AG10803 (cell line): ENCODE measurements at regions not wholly inside any gene's neighbourhood (a gene's known extent, or its start where the extent isn't known, plus 50 kb on each side); places are given as distances from the start of the nearest gene placed in this dataset.

Experiments
- DNase-seq: peaks from one replicate; pipeline ENCODE4 v3.0.0; 2010; ENCODE audit warnings: low read depth
- H3K4me3 ChIP-seq: 2 replicates; pipeline ENCODE4 v1.5.1; 2011; ENCODE audit warnings: mild to moderate bottlenecking, low read length, control low read depth
- TF ChIP-seq, protein P1 (sequence below): conservative IDR thresholded peaks from 2 replicates; pipeline ENCODE4 v1.5.1; 2011; ENCODE audit warnings: mild to moderate bottlenecking, low read length, control low read depth, inconsistent platforms

DNA sequence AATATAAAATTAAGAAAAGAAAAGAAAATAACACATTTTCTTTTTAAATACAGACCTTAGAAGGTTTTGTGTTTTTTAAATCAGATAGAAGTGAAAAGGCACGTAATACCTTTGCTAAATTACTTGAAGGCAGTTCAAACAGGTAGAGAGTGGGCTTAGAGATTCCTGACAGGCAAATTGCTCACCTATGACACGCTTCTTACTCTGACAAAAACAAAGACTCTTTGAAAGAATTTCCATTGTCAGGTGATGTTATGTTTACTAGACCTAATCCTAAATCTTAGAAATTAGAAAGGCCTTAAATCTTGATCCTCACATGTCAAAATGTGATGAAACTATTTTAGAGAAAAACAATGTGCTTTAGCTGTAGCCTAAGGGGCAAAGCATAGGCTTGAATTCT, 522.9 kb downstream of the SOX11 start:
- DNase-seq, result no peak
- TF ChIP-seq, protein P1, sequence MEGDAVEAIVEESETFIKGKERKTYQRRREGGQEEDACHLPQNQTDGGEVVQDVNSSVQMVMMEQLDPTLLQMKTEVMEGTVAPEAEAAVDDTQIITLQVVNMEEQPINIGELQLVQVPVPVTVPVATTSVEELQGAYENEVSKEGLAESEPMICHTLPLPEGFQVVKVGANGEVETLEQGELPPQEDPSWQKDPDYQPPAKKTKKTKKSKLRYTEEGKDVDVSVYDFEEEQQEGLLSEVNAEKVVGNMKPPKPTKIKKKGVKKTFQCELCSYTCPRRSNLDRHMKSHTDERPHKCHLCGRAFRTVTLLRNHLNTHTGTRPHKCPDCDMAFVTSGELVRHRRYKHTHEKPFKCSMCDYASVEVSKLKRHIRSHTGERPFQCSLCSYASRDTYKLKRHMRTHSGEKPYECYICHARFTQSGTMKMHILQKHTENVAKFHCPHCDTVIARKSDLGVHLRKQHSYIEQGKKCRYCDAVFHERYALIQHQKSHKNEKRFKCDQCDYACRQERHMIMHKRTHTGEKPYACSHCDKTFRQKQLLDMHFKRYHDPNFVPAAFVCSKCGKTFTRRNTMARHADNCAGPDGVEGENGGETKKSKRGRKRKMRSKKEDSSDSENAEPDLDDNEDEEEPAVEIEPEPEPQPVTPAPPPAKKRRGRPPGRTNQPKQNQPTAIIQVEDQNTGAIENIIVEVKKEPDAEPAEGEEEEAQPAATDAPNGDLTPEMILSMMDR, result no peak
- H3K4me3 ChIP-seq, result no peak overlapping the region

DNA sequence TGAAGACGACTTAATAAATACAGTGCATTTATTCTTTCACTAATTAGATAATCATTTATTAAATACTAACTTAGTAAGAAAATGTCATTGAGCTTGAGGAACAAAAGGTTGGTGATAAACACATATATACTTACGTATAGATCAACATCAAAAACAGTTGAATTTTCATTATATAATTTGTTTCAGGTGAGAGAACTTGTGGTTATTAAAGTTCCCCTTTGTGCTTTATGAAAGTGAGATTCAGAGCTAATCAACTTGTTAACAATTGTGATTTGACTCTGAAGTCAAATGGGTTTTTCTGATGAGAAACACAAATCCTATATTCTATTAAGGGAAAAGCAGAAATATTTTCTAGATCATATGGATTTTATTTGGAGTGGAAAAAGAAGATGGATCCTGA, 524.0 kb downstream of the SOX11 start:
- H3K4me3 ChIP-seq, result no peak overlapping the region
- TF ChIP-seq, protein P1, result no peak
- DNase-seq, result no peak

DNA sequence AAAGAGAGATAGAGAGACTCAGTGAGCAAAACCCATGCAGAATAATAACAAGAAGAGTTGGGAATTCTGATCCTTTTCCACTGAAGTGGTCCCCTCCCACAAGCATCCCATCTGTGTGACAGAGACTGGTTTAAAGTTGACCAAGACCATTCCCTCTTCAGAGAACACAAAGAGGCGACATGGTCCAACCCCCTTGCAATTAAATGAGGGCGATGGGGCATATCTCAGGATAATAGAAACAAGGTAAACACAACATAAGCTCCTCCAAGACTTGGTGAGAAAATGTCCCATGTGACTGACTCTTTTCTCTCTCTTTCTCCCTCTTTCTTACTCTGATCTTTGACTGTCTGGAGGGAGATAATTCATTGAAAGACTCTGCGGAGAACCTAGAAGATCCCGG, 526.7 kb downstream of the SOX11 start:
- TF ChIP-seq, protein P1, result no peak

DNA sequence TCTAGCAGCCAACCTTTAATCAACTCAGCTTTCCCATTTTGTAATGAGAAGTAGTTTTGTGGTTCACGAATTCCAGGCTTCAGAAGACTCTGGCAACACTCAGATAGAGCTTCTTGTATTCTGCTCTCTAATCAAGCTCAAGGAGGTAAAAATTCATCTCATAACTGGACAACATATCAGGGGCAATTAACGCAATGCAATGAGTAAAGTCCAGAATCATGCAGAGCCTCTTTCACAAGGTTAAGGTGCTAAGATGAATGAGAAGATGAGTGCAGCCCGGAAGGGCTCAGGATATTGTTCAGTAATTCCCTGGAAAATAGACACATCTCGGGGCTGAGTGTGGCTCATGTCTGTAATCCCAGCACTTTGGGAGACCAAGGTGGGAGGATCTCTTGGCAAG, 527.7 kb downstream of the SOX11 start:
- TF ChIP-seq, protein P1, result no peak
- H3K4me3 ChIP-seq, result no peak overlapping the region
- DNase-seq, result no peak

More for the DNA sequence above, 526.7 kb downstream of the SOX11 start:
- H3K4me3 ChIP-seq, result no peak overlapping the region
- no peak for DNase-seq

DNA sequence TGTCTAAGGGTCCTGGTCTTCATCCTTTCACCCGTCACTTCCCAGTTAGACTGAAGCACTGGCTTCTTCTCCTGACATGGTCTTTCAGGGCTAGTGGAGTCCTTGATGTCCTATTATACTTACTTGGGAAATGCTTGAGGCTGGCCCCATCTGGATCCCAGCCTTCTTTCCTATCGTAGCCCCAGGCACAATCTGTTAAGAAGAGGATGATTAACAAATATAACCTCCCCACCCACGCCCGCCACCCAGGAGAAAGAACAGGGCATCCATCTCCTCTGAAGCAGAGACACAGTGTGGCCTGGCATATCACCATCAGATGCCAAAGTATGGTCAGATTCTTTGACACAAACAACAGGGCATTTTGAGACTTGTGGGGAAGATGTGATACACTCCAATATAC, 530.1 kb downstream of the SOX11 start:
- DNase-seq, result no peak
- no peak overlapping the region for H3K4me3 ChIP-seq
- TF ChIP-seq, protein P1, result no peak

DNA sequence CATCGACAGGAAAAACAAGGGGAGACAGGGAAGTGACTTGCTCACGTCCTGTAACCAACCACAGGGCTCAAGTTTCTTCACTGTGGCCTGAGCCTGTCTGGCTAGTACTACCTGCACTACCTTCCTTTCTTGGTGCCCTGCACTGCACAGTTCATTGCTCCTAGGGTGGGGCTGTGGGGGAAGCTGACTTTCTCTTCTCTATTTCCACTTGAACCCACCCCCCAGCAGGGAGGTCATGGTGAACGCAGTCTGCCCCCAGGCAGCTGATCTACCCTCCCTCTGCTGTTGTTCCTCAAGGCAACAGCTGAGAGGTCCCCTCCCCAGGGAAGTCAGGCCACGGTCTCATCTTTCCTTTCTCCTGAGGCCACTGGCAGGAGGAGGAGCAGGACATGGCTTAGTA, 532.1 kb downstream of the SOX11 start:
- DNase-seq, result no peak
- no peak overlapping the region for H3K4me3 ChIP-seq
- TF ChIP-seq, protein P1, result no peak

DNA sequence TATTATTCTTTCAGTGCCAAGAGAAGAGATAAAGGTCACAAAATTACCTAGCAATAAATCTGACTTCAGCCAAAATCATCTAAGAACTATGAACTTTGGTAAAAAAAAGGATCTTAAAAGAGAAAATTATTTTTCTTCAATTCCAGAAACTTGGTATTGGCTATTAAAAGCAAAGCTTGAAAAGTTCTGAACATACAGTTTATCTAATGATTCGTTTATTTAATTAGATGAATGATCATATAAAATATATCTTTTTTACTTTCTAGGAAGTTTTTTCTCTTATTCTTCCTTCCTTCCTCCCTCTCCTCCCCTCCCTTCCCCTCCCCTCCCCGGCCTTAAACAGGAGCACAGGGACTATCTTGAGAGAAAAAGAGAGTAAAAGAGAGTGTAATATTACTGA, 536.1 kb downstream of the SOX11 start:
- no peak for DNase-seq
- TF ChIP-seq, protein P1, result no peak
- H3K4me3 ChIP-seq, result no peak overlapping the region
